ENCODE measurements at regions not wholly inside any gene's neighbourhood (a gene's known extent, or its start where the extent isn't known, plus 50 kb on each side); places are given as distances from the start of the nearest gene placed in this dataset.

DNA sequence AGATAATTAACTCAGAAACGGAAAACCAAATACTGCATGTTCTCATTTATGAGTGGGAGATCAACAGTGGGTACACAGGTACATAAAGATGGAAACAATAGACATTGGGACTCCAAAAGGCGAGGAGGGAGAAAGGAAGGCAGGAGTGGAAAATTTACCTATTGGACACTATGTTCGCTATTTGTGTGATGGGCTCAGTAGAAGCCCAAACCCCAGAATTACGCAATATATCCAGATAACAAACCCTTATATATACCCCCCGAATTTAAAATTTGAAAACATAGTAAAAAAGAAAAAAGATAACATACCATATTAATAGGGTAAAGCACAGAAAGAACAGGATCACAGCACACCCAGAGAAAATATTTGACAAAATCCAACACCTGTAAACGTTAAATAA lies 1351.7 kb upstream of the FAM98A start:
- DNase-seq (ENCODE audit: low spot score): no peak
- Mint-ChIP-seq H3K9me3 (ENCODE audit: low read depth) (peaks cover 19% of the 10 kb centered on the region), H3K4me3 (ENCODE audit: unreplicated experiment) (no peak overlapping the region), H3K27me3 (ENCODE audit: low read depth) (peaks cover 2% of the 10 kb centered on the region), H3K4me1 (ENCODE audit: low read depth) (no peaks in the 10 kb centered on the region), H3K27ac (ENCODE audit: unreplicated experiment) (no peak overlapping the region), H3K36me3 (ENCODE audit: low read depth) (no peaks in the 10 kb centered on the region)
- no peak for TF ChIP-seq CTCF (IDR thresholded peaks at IDR 0.05)

- TF ChIP-seq CTCF (IDR thresholded peaks at IDR 0.05): no peak
- H3K9me3 Mint-ChIP-seq (ENCODE audit: low read depth): peaks cover 19% of the 10 kb centered on the region
- H3K4me3 Mint-ChIP-seq (ENCODE audit: unreplicated experiment): no peak overlapping the region
- no peaks in the 10 kb centered on the region for H3K36me3 Mint-ChIP-seq (ENCODE audit: low read depth)
- H3K4me1 Mint-ChIP-seq (ENCODE audit: low read depth): no peaks in the 10 kb centered on the region
- H3K27me3 Mint-ChIP-seq (ENCODE audit: low read depth): no peaks in the 10 kb centered on the region
- DNase-seq (ENCODE audit: low spot score): no peak
- H3K27ac Mint-ChIP-seq (ENCODE audit: unreplicated experiment): no peak overlapping the region
Observed at GRCh38 chr2:34949316-34949715, 1350.2 kb upstream of the FAM98A start.

DNA sequence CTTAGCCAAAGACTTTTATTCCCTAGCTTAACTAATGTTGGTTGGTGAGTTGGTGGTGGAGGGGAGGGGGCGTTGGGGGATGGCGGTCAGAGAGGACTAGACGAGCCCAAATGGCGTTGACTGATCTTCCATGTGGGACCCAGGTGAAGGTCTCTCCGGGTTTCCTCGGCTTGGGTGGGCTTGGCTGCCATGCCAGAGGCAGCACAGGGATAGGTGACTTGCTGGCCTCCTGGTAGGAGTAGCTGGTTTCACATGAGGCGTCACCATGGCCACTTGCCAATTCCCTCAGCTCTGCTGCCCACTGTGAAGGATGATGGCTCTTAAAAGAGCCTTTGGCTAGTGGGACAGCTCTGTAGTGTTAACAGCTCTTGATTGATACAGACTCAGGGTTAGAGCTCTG lies 1337.0 kb upstream of the FAM98A start:
- Mint-ChIP-seq H3K4me1 (ENCODE audit: low read depth) (no peaks in the 10 kb centered on the region), H3K4me3 (ENCODE audit: unreplicated experiment) (no peak overlapping the region), H3K27me3 (ENCODE audit: low read depth) (no peaks in the 10 kb centered on the region), H3K27ac (ENCODE audit: unreplicated experiment) (no peak overlapping the region), H3K9me3 (ENCODE audit: low read depth) (peaks cover 2% of the 10 kb centered on the region), H3K36me3 (ENCODE audit: low read depth) (no peaks in the 10 kb centered on the region)
- no peak for DNase-seq (ENCODE audit: low spot score)
- TF ChIP-seq CTCF (IDR thresholded peaks at IDR 0.05): no peak

- H3K27me3 Mint-ChIP-seq (ENCODE audit: low read depth): no peaks in the 10 kb centered on the region
- H3K4me3 Mint-ChIP-seq (ENCODE audit: unreplicated experiment): no peak overlapping the region
- DNase-seq (ENCODE audit: low spot score): no peak
- no peaks in the 10 kb centered on the region for H3K4me1 Mint-ChIP-seq (ENCODE audit: low read depth)
- no peak for TF ChIP-seq CTCF (IDR thresholded peaks at IDR 0.05)
- peaks cover 7% of the 10 kb centered on the region for H3K9me3 Mint-ChIP-seq (ENCODE audit: low read depth)
- no peaks in the 10 kb centered on the region for H3K36me3 Mint-ChIP-seq (ENCODE audit: low read depth)
- H3K27ac Mint-ChIP-seq (ENCODE audit: unreplicated experiment): no peak overlapping the region
Observed at GRCh38 chr2:34912084-34912483, 1313.0 kb upstream of the FAM98A start.

GRCh38 chr2:34909992-34910705 lies 1311.0 kb upstream of the FAM98A start:
- Mint-ChIP-seq H3K9me3 (ENCODE audit: low read depth) (no peaks in the 10 kb centered on the region), H3K27ac (ENCODE audit: unreplicated experiment) (no peak overlapping the region), H3K4me3 (ENCODE audit: unreplicated experiment) (no peak overlapping the region), H3K4me1 (ENCODE audit: low read depth) (no peaks in the 10 kb centered on the region), H3K27me3 (ENCODE audit: low read depth) (no peaks in the 10 kb centered on the region), H3K36me3 (ENCODE audit: low read depth) (no peaks in the 10 kb centered on the region)
- TF ChIP-seq CTCF (IDR thresholded peaks at IDR 0.05): no peak
- no peak for DNase-seq (ENCODE audit: low spot score)
